ENCODE measurements at regions not wholly inside any gene's neighbourhood (a gene's known extent, or its start where the extent isn't known, plus 50 kb on each side); places are given as distances from the start of the nearest gene placed in this dataset.

- TF ChIP-seq CEBPB (IDR thresholded peaks at IDR 0.05; ENCODE audit: borderline replicate concordance in 1 of 2, low read depth in 2 of 2, low read length in 2 of 2), result peak in 1 of 2 experiments; percentile 94; a peak in 2 of 4 replicates
- peak; percentile 87 for TF ChIP-seq BMI1 (IDR thresholded peaks at IDR 0.05; ENCODE audit: borderline replicate concordance)
- TF ChIP-seq NR2F1 (conservative IDR thresholded peaks at IDR 0.05), result peak; percentile 79
- TF ChIP-seq GABPA (IDR thresholded peaks at IDR 0.05; ENCODE audit: low read depth), result peak; percentile 56; the same call in 1 of the 2 replicates
- peak; percentile 100 for TF ChIP-seq MEF2A (IDR thresholded peaks at IDR 0.05; ENCODE audit: insufficient read depth, low read depth, low read length)
- TF ChIP-seq RCOR1 (conservative IDR thresholded peaks at IDR 0.05; ENCODE audit: low read depth, low read length), result 0 out of 2 replicates have a peak, but pooled peaks have one; percentile 15
- peak; percentile 95 for TF ChIP-seq RELB (IDR thresholded peaks at IDR 0.05; ENCODE audit: low read depth)
- peak; percentile 54; the same call in 1 of the 2 replicates for TF ChIP-seq BACH1 (IDR thresholded peaks at IDR 0.05; ENCODE audit: borderline replicate concordance)
- no peak for TF ChIP-seq POLR2A (IDR thresholded peaks at IDR 0.05; ENCODE audit: low read depth, low read length)
- peak; percentile 97 to 98 for TF ChIP-seq IKZF2 (IDR thresholded peaks at IDR 0.05)
- TF ChIP-seq FOS (IDR thresholded peaks at IDR 0.05; ENCODE audit: borderline replicate concordance, extremely low read depth, insufficient read length), result no peak
- TF ChIP-seq MXI1 (IDR thresholded peaks at IDR 0.05; ENCODE audit: low read depth, low read length), result 0 out of 2 replicates have a peak, but pooled peaks have one; percentile 46
- peak; percentile 99 for TF ChIP-seq ATF2 (IDR thresholded peaks at IDR 0.05; ENCODE audit: low read length)
- TF ChIP-seq FOXM1 (IDR thresholded peaks at IDR 0.05; ENCODE audit: low read depth, low read length), result peak; percentile 100
- TF ChIP-seq ZBED1 (IDR thresholded peaks at IDR 0.05; ENCODE audit: borderline replicate concordance), result peak; percentile 98
- peak; percentile 96 for TF ChIP-seq DPF2 (IDR thresholded peaks at IDR 0.05)
- peak; percentile 100 for TF ChIP-seq NFIC (IDR thresholded peaks at IDR 0.05; ENCODE audit: low read depth, low read length)
- peak; percentile 65 to 80 for TF ChIP-seq BHLHE40 (IDR thresholded peaks at IDR 0.05; ENCODE audit: borderline replicate concordance in 1 of 2, low read depth in 2 of 2, low read length in 1 of 2)
- TF ChIP-seq MAX (IDR thresholded peaks at IDR 0.05; ENCODE audit: low read depth, low read length), result no peak; the same call in 1 of the 2 replicates
- peak; percentile 88 for TF ChIP-seq ZNF217 (IDR thresholded peaks at IDR 0.05)
- peak; percentile 100 for TF ChIP-seq RUNX3 (IDR thresholded peaks at IDR 0.05; ENCODE audit: low read length)
- peak; percentile 94 for TF ChIP-seq BCL3 (IDR thresholded peaks at IDR 0.05; ENCODE audit: borderline replicate concordance, insufficient read depth, low read depth, low read length, poor library complexity, severe bottlenecking)
- peak; percentile 84 for TF ChIP-seq TCF7 (IDR thresholded peaks at IDR 0.05; ENCODE audit: borderline replicate concordance)
- TF ChIP-seq SMAD1 (IDR thresholded peaks at IDR 0.05; ENCODE audit: low read depth, partially characterized antibody), result peak; percentile 40
- TF ChIP-seq EP300 (IDR thresholded peaks at IDR 0.05; ENCODE audit: borderline replicate concordance in 1 of 2, control insufficient read depth in 1 of 2, low read depth in 2 of 2, low read length in 2 of 2), result peak; percentile 93 to 98
- no peak for TF ChIP-seq STAT3 (IDR thresholded peaks at IDR 0.05; ENCODE audit: low read depth, low read length)
- peak; percentile 93; the same call in 1 of the 2 replicates for TF ChIP-seq CBX5 (IDR thresholded peaks at IDR 0.05; ENCODE audit: low read depth)
These were observed 71.8 kb upstream of the BCAT1 start (continued) for GRCh38 chr12:25020621-25021243.
